PC-9 (cell line): ENCODE measurements at regions not wholly inside any gene's neighbourhood (a gene's known extent, or its start where the extent isn't known, plus 50 kb on each side); places are given as distances from the start of the nearest gene placed in this dataset.

Experiments
- BruUV-seq: library from RNA; stranded (reverse); fragments of 400-500 nt; replicated peaks from 2 replicates; lab custom pipeline; 2021; lab: Mats Ljungman, UMichigan
- CTCF ChIA-PET: fragments of 300-600 bp; sonication (Branson Sonifier 250); formaldehyde crosslinking; loops from one replicate; lab custom pipeline; 2022; ENCODE audit warnings: antibody characterized with exemption; lab: Charles Lee
- POLR2A ChIA-PET: fragments of 300-600 bp; sonication (Branson Sonifier 250); formaldehyde crosslinking; loops from one replicate; lab custom pipeline; 2022; ENCODE audit warnings: antibody characterized with exemption; ENCODE audit not compliant: unreplicated experiment; lab: Charles Lee
- DNase-seq, 2 experiments: peaks; one replicate each; pipeline versions ENCODE4 v3.0.0 to v3.0.0-alpha.2; 2015 to 2022; ENCODE audit warnings: mixed read lengths in 1 of 2
- H2AFZ ChIP-seq: fragments of 200-600 bp; sonication (generic); 2 replicates; pipeline ENCODE4 v1.8.1; 2017; ENCODE audit warnings: antibody characterized with exemption
- H3F3A ChIP-seq: fragments of 200-600 bp; sonication (generic); 2 replicates; pipeline ENCODE4 v1.8.1; 2017; ENCODE audit warnings: antibody characterized with exemption, mild to moderate bottlenecking, low read depth; ENCODE audit not compliant: insufficient read depth
- H3K27ac ChIP-seq: fragments of 200-600 bp; sonication (generic); 2 replicates; pipeline ENCODE4 v1.6.1; 2016; ENCODE audit warnings: mixed run types
- H3K27me3 ChIP-seq: fragments of 200-600 bp; sonication (generic); 2 replicates; pipeline ENCODE4 v1.6.1; 2016; ENCODE audit warnings: low read depth, mixed run types; ENCODE audit not compliant: insufficient read depth
- H3K36me3 ChIP-seq: fragments of 200-600 bp; sonication (generic); 2 replicates; pipeline ENCODE4 v1.6.1; 2016; ENCODE audit warnings: low read depth, mixed run types
- H3K4me1 ChIP-seq: fragments of 200-600 bp; sonication (generic); replicated peaks from 2 replicates; pipeline ENCODE4 v1.6.1; 2016; ENCODE audit warnings: mixed run types; ENCODE audit not compliant: insufficient read depth
- H3K4me2 ChIP-seq: fragments of 200-600 bp; sonication (generic); 2 replicates; pipeline ENCODE4 v1.6.1; 2017; ENCODE audit warnings: mixed run types
- H3K4me3 ChIP-seq: fragments of 200-600 bp; sonication (generic); 2 replicates; pipeline ENCODE4 v1.6.1; 2016; ENCODE audit warnings: mixed run types
- H3K79me2 ChIP-seq: fragments of 200-600 bp; sonication (generic); 2 replicates; pipeline ENCODE4 v1.6.1; 2017; ENCODE audit warnings: low read depth, mixed run types
- H3K9me2 ChIP-seq: fragments of 200-600 bp; sonication (generic); 2 replicates; pipeline ENCODE4 v1.8.1; 2017; ENCODE audit warnings: mild to moderate bottlenecking; ENCODE audit not compliant: insufficient read depth
- H3K9me3 ChIP-seq: fragments of 200-600 bp; sonication (generic); 2 replicates; pipeline ENCODE4 v1.8.1; 2016; ENCODE audit warnings: low read depth; ENCODE audit not compliant: insufficient read depth
- H4K20me1 ChIP-seq: fragments of 200-600 bp; sonication (generic); 2 replicates; pipeline ENCODE4 v1.8.1; 2017; ENCODE audit not compliant: insufficient read depth
- CTCF ChIP-seq: fragments of 200-600 bp; sonication (generic); conservative IDR thresholded peaks from 2 replicates; pipeline ENCODE4 v1.6.1; 2017; ENCODE audit warnings: mixed run types, antibody characterized with exemption, mild to moderate bottlenecking, moderate library complexity
- EZH2 ChIP-seq: fragments of 200-600 bp; sonication (generic); IDR thresholded peaks from 2 replicates; pipeline ENCODE4 v1.8.0; 2017; ENCODE audit warnings: antibody characterized with exemption, low read depth
- intact Hi-C: fragments of 100-400 bp; cut with micrococcal nuclease; formaldehyde crosslinking; loops from one replicate; pipeline ENCODE4 v1.10.0; 2022; ENCODE audit not compliant: unreplicated experiment

GRCh38 chr3:80586338-80586737 is 818.5 kb upstream of the ROBO1 start:
- H3K4me2 ChIP-seq: no peak overlapping the region
- intact Hi-C loops: no loop called here
- no TSS peak for BruUV-seq
- no peaks in the 10 kb centered on the region for H3K27me3 ChIP-seq
- H3K36me3 ChIP-seq: no peaks in the 10 kb centered on the region
- no peak overlapping the region for H3K4me3 ChIP-seq
- H3K9me2 ChIP-seq: no peaks in the 10 kb centered on the region
- CTCF ChIA-PET: no interaction called here
- no peak for DNase-seq
- no peaks in the 10 kb centered on the region for H3K79me2 ChIP-seq
- no peaks in the 10 kb centered on the region for H3K4me1 ChIP-seq
- POLR2A ChIA-PET: no interaction called here
- no peaks in the 10 kb centered on the region for H3K9me3 ChIP-seq
- H4K20me1 ChIP-seq: no peaks in the 10 kb centered on the region
- H3K27ac ChIP-seq: no peak overlapping the region
- peak overlapping the region; percentile 23; the same call in 1 of the 2 replicates for H2AFZ ChIP-seq
- no peak for TF ChIP-seq CTCF
- TF ChIP-seq EZH2: no peak
- H3F3A ChIP-seq: no peaks in the 10 kb centered on the region

- H2AFZ ChIP-seq: no peak overlapping the region
- H3K4me1 ChIP-seq: no peaks in the 10 kb centered on the region
- no peaks in the 10 kb centered on the region for H3K9me2 ChIP-seq
- H3K9me3 ChIP-seq: no peaks in the 10 kb centered on the region
- no peaks in the 10 kb centered on the region for H3K79me2 ChIP-seq
- no peaks in the 10 kb centered on the region for H3K27me3 ChIP-seq
- no peaks in the 10 kb centered on the region for H3K36me3 ChIP-seq
- ChIA-PET POLR2A (no interaction called here), CTCF (interaction anchor here (0.5 kb wide), 1 partner anchor 154 kb away, joined by 3 read pairs; no protein-coding TSS in a partner anchor)
- no peaks in the 10 kb centered on the region for H3F3A ChIP-seq
- H3K4me2 ChIP-seq: no peak overlapping the region
- no peaks in the 10 kb centered on the region for H4K20me1 ChIP-seq
- no TSS peak for BruUV-seq
- H3K27ac ChIP-seq: no peak overlapping the region
- TF ChIP-seq CTCF (no peak), EZH2 (no peak)
- intact Hi-C loops: no loop called here
- no peak for DNase-seq
- no peak overlapping the region for H3K4me3 ChIP-seq
Observed at GRCh38 chr3:80580146-80580545, 812.3 kb upstream of the ROBO1 start.

DNA sequence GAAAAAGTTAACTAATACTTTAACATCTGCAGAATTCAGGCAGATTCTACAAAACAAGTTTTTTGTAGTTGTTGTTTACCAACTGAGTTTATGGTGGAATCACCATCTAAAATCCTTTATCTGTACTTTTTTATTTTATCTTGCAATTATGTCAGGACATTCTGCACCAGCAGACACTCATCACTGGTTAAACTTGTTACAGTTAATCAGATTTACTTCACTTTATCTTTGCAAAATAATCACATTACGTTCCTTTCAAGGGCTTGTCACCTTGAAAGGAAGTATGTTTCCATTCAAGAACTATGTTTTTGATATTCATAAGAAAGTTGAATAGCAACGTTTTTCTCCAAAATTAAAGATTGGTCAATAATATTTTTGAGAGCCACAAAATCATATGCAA is 796.6 kb upstream of the ROBO1 start:
- no peak overlapping the region for H3K4me2 ChIP-seq
- TF ChIP-seq CTCF: no peak
- no peak for TF ChIP-seq EZH2
- ChIA-PET CTCF (no interaction called here), POLR2A (no interaction called here)
- no peak overlapping the region for H3K4me3 ChIP-seq
- H3K27ac ChIP-seq: no peak overlapping the region
- no peaks in the 10 kb centered on the region for H3F3A ChIP-seq
- H3K36me3 ChIP-seq: no peaks in the 10 kb centered on the region
- H3K9me2 ChIP-seq: no peaks in the 10 kb centered on the region
- no TSS peak for BruUV-seq
- no peaks in the 10 kb centered on the region for H4K20me1 ChIP-seq
- no peak overlapping the region for H2AFZ ChIP-seq
- intact Hi-C loops: no loop called here
- DNase-seq: no peak
- H3K27me3 ChIP-seq: no peaks in the 10 kb centered on the region
- H3K9me3 ChIP-seq: no peaks in the 10 kb centered on the region
- H3K79me2 ChIP-seq: no peaks in the 10 kb centered on the region
- no peaks in the 10 kb centered on the region for H3K4me1 ChIP-seq
